HepG2 (cell line): ENCODE measurements at regions not wholly inside any gene's neighbourhood (a gene's known extent, or its start where the extent isn't known, plus 50 kb on each side); places are given as distances from the start of the nearest gene placed in this dataset.

Experiments
- ATAC-seq: fragments of 200-7000 bp; cut with Tn5 transposase; 3 replicates; pipeline ENCODE4 v1.9.1; 2020; ENCODE audit warnings: mild to moderate bottlenecking, moderate library complexity
- BruUV-seq: library from RNA; stranded (reverse); fragments of 400-500 nt; replicated peaks from 2 replicates; lab custom pipeline; 2021; lab: Mats Ljungman, UMichigan
- CTCF ChIA-PET: fragments of 300-600 bp; formaldehyde crosslinking; extraction: SDS; loops from one replicate; lab custom pipeline; 2021; ENCODE audit warnings: low total read pairs, inconsistent platforms, low intra/inter-chr PET ratio; lab: Yijun Ruan, JAX
- POLR2A ChIA-PET: fragments of 350-600 bp; sonication (Branson Sonifier 250); formaldehyde crosslinking; loops from one replicate; lab custom pipeline; 2020; ENCODE audit warnings: antibody characterized with exemption, inconsistent platforms; lab: Yijun Ruan, JAX
- DNase-seq: peaks from one replicate; pipeline ENCODE4 v3.0.0-alpha.2; 2015; ENCODE audit warnings: low spot score
- FAIRE-seq: peaks from 3 replicates; lab custom pipeline; 2011; peaks lifted over from hg19 to GRCh38; lab: Jason Lieb, UNC
- H2AFZ ChIP-seq: one replicate; pipeline ENCODE4 v1.6.1; 2011; ENCODE audit warnings: low read length, inconsistent platforms
- H3K27ac ChIP-seq: fragments of 300-600 bp; 3 replicates; pipeline ENCODE4 v1.8.0; 2011; ENCODE audit warnings: mixed run types, mild to moderate bottlenecking, mixed read lengths, low read length, inconsistent platforms; ENCODE audit not compliant: insufficient read depth; ENCODE audit errors: extremely low read length
- H3K27me3 ChIP-seq, 2 experiments: fragments of 200-600 bp in 1 of 2; 2 replicates in 1 of 2; 3 replicates in 1 of 2; pipeline versions ENCODE4 v1.6.0 to v1.8.0; 2011; ENCODE audit warnings: low read length in 2 of 2, mild to moderate bottlenecking in 2 of 2, moderate library complexity in 2 of 2, inconsistent platforms in 1 of 2; ENCODE audit not compliant: insufficient read depth in 2 of 2, control insufficient read depth in 1 of 2
- H3K36me3 ChIP-seq, 2 experiments: fragments of 200-600 bp in 1 of 2; replicated peaks in 1 of 2; 2 replicates in 1 of 2; 3 replicates in 1 of 2; pipeline versions ENCODE4 v1.5.1 to v1.8.0; 2011; ENCODE audit warnings: low read length in 2 of 2, inconsistent platforms in 1 of 2; ENCODE audit not compliant: insufficient read depth in 2 of 2, control insufficient read depth in 1 of 2
- H3K4me1 ChIP-seq: 2 replicates; pipeline ENCODE4 v1.5.1; 2012; ENCODE audit warnings: low read length, inconsistent platforms; ENCODE audit not compliant: insufficient read depth
- H3K4me2 ChIP-seq: 2 replicates; pipeline ENCODE4 v1.6.0; 2011; ENCODE audit warnings: low read depth, low read length, inconsistent platforms
- H3K4me3 ChIP-seq, 3 experiments: fragments of 200-600 bp in 1 of 3; sonication (generic), shearing (Covaris generic) in 1 of 3; replicated peaks in 1 of 3; 2 replicates each; pipeline ENCODE4 v1.5.1; 2011 to 2016; ENCODE audit warnings: low read length in 3 of 3, inconsistent platforms in 2 of 3, low read depth in 2 of 3, mild to moderate bottlenecking in 2 of 3, control low read depth in 1 of 3, mixed read lengths in 1 of 3; ENCODE audit not compliant: insufficient read depth in 1 of 3
- H3K79me2 ChIP-seq: one replicate; pipeline ENCODE4 v1.6.1; 2011; ENCODE audit warnings: low read length, inconsistent platforms; ENCODE audit not compliant: insufficient read depth
- H3K9ac ChIP-seq: 2 replicates; pipeline ENCODE4 v1.6.0; 2011; ENCODE audit warnings: mild to moderate bottlenecking, low read depth, low read length, inconsistent platforms; ENCODE audit not compliant: insufficient read depth
- H3K9me3 ChIP-seq: 2 replicates; pipeline ENCODE4 v1.5.1; 2012; ENCODE audit warnings: mild to moderate bottlenecking, low read length
- H4K20me1 ChIP-seq: 2 replicates; pipeline ENCODE4 v1.6.0; 2011; ENCODE audit warnings: inconsistent platforms, mild to moderate bottlenecking, low read length, moderate library complexity; ENCODE audit not compliant: insufficient read depth
- E2F2 ChIP-seq: sonication (generic); formaldehyde crosslinking; IDR thresholded peaks from 2 replicates; pipeline ENCODE4 v1.4.0; 2020; ENCODE audit warnings: missing genetic modification reagents, borderline replicate concordance
- FOXJ3 ChIP-seq: sonication (generic); formaldehyde crosslinking; IDR thresholded peaks from 2 replicates; pipeline ENCODE4 v1.4.0; 2020; ENCODE audit warnings: missing genetic modification reagents, mild to moderate bottlenecking, borderline replicate concordance
- KLF6 ChIP-seq: IDR thresholded peaks from 2 replicates; pipeline ENCODE4 v1.8.0; 2016; ENCODE audit warnings: missing biosample characterization, missing genetic modification reagents
- SALL2 ChIP-seq: sonication (generic); formaldehyde crosslinking; IDR thresholded peaks from 2 replicates; pipeline ENCODE4 v1.8.1; 2023; ENCODE audit warnings: mild to moderate bottlenecking, missing genetic modification reagents, inconsistent platforms
- ZBTB40 ChIP-seq, 2 experiments: fragments of 450-650 bp in 1 of 2; sonication (generic) in 1 of 2; formaldehyde crosslinking in 1 of 2; IDR thresholded peaks; 2 replicates each; pipeline versions ENCODE4 v1.6.1 to v1.8.0; 2016 to 2022; ENCODE audit warnings: antibody characterized with exemption in 1 of 2, mild to moderate bottlenecking in 1 of 2, missing genetic modification reagents in 1 of 2
- WGBS: methylation state at CpG from one replicate; pipeline ENCODE4 v1.1.6; 2017; ENCODE audit warnings: low lambda C conversion rate; 5-methylcytosine and 5-hydroxymethylcytosine counted together
- in situ Hi-C: cut with HindIII; loops from 2 replicates; pipeline ENCODE4 v1.10.0; 2017; ENCODE audit warnings: low pct_unique_long_range_greater_than_20kb; ENCODE audit not compliant: extremely low pct_ligation_motif_present
- intact Hi-C: fragments of 100-400 bp; cut with micrococcal nuclease; formaldehyde crosslinking; loops from one replicate; pipeline ENCODE4 v1.10.0; 2022; ENCODE audit not compliant: unreplicated experiment

GRCh38 chr17:31715446-31715845 is 143.6 kb downstream of the COPRS start (continued):
- TF ChIP-seq FOXJ3 (CRISPR knock-in tag) (no peak), ZBTB40 (IDR thresholded peaks at IDR 0.05) (no peak), ZBTB40 (CRISPR knock-in tag; IDR thresholded peaks at IDR 0.05) (no peak), SALL2 (no peak)

GRCh38 chr17:31704483-31704882 is 154.6 kb downstream of the COPRS start:
- no TSS peak for BruUV-seq
- POLR2A ChIA-PET: no interaction called here
- WGBS: 33% methylated on average over 10 of the region's 10 CpGs
- TF ChIP-seq KLF6 (no peak), E2F2 (CRISPR knock-in tag) (no peak)

More at GRCh38 chr17:31704483-31704882, 154.6 kb downstream of the COPRS start:
- Histone ChIP-seq H3K4me3 (no peak overlapping the region), H3K27me3 (0 out of 5 replicates have a peak, but pooled peaks cover 0 to 3% of the 10 kb centered on the region in 2 experiments), H2AFZ (no peak overlapping the region), H3K9me3 (no peaks in the 10 kb centered on the region), H3K36me3 (no peaks in the 10 kb centered on the region), H3K79me2 (no peaks in the 10 kb centered on the region), H3K4me1 (no peaks in the 10 kb centered on the region), H4K20me1 (no peaks in the 10 kb centered on the region), H3K27ac (no peak overlapping the region), H3K9ac (no peak overlapping the region), H3K4me2 (no peak overlapping the region)
- DNase-seq (no peak), FAIRE-seq (no peak), ATAC-seq (no peak)
- CTCF ChIA-PET: no interaction called here
- intact Hi-C loops (no loop called here), in situ Hi-C loops (loop anchor here (10.0 kb wide), 1 partner anchor 140 kb away; no protein-coding TSS in a partner anchor)
